Stromal cell of bone marrow (primary cell): ENCODE measurements at regions not wholly inside any gene's neighbourhood (a gene's known extent, or its start where the extent isn't known, plus 50 kb on each side); places are given as distances from the start of the nearest gene placed in this dataset.
A peak's percentile ranks its signal among the peaks of the same experiment; 100 is the strongest.
"Not testable (repeated sequence)": the region's sequence is repeated elsewhere in the genome, so short reads cannot be mapped to it uniquely, and the experiment has no call there.

Source experiments
- DNase-seq: peaks from one replicate; pipeline ENCODE4 v3.0.0-alpha.2; 2012; ENCODE audit warnings: low read depth

DNA sequence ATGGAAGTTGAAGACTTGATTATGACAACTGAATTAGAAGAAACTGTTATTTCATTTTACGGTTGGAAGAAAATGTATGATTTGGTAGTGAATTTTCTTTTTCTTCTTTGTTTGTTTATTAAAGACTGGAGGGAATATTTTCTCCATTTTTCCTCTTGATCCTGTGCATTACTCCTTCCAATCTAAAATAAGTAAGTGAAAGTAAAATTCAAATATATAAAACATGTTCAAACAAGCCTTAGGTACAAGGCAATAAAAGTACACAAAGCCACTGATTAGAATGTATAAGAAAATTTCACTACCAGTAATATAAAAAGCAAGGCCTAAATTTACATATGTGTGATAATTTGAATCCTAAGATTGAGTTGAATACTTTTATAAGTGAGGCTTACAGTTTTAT lies 181.2 kb upstream of the MME start:
- no peak for DNase-seq

DNA sequence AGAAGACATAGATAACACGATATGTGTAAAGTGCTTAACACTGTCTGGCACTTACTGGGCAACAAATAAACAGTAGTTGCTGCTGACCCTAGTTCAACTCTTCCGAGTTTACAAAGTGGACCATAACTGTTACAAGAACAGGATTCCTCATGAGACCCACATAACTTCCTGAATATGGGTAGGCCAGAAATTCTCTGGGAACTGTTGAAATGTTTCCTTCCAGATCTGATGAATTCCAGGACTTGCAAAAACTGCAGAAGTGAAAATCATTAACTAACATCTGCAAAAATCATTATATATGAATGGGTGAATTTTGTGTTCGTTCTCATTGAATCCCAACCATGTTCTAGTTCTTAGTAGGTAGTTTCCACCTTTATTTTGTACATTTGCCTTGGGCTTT lies 181.7 kb upstream of the MME start:
- DNase-seq: no peak

DNA sequence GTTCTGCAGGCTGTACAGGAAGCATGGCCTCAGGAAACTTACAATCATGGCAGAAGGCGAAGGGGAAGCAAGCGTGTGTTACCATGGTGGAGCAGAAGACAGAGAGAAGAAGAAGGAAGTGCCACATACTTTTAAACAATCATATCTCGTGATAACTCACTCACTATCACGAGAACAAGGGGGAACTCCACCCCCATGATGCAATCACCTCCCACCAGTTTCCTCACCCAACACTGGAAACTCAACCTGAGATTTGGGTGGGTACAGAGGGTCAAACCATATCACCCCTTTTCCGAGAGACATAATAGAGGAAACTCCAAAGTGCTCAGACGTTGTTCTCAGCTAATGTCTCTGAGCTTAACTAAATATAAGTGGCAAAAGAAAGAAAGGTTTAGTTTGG lies 186.3 kb upstream of the MME start:
- DNase-seq: no peak

DNA sequence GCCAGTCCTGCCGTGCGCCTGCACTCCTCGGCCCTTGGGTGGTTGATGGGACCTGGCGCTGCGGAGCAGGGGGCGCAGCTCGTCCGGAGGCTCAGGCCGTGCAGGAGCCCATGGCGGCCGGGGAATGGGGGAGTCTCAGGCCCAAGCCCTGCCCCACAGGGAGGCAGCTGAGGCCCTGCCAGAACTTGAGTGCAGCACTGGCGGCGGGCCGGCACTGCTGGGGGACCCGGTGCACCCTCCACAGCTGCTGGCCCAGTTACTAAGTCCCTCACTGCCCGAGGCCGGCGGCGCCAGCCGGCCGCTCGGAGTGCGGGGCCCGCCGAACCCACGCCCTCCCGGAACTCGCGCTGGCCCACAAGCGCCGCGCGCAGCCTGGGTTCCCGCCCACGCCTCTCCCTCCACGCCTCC lies 190.9 kb upstream of the MME start:
- no peak for DNase-seq

DNA sequence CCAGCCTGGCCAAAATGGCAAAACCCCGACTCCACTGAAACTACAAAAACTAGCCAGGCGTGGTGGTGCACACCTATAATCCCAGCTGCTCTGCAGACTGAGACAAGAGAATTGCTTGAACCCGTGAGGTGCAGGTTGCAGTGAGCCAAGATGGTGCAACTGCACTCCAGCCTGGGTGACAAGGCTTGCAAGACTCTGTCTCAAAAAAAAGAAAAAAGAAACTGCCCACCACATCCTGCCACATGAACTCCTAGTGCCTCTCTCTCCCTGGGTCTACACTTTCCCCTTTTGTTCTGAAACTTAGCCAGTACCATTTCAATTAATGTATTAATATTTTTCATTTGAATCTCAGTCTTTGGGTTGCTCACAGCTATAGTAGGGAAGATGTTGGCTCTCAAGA lies 192.2 kb upstream of the MME start:
- no peak for DNase-seq

DNA sequence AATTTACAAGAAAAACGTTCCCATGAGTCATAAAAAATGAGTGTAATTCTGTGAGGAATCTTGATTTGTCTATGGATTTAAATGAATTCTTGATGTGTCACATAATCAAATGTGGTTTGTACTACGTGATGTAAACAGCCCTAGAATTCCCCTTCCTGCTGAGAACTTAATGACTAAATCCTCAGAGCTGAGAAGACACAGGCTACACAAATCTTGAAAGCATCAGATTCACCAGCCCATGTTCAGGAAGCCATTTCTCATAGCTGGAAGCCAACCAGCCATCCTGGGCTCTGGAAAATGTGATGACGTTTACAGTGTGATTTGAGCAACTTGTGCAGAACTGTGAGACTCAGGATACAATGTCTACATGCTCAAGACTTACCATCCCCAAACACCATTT lies 193.7 kb upstream of the MME start:
- DNase-seq: peak; percentile 99

DNA sequence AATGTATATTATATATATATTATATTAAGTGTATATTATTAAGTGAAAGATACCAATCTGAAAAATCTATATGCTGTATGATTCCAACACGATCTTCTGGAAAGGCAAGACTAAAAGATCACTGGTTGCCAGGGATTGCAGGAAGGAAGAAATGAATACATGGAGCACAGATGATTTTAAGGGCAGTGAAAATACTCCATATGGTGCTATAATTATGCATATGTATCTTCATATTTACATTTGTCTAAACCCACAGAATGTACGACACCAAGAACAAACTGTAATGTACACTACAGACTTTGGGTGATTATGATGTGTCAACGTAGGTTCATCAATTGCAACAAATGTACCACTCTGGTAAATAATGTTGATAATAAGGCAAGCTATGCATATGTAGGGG lies 194.7 kb upstream of the MME start:
- DNase-seq: no peak

DNA sequence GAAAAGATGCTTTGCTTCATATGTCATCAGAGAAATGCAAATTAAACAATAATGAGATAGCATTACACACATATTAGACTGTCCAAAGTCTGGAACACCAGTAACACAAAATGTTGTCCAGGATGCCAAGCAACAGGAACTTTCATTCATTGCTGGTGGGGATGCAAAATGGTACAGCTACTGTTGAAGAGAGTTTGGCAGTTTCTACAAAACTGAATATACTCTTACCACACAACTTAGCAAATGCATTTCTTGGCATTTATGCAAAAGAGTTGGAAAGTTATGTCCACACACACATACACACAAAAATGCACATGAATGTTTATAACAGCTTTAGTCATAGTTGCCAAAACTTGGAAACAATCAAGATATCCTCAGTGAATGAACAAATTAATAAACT lies 195.2 kb upstream of the MME start:
- DNase-seq: no peak

DNA sequence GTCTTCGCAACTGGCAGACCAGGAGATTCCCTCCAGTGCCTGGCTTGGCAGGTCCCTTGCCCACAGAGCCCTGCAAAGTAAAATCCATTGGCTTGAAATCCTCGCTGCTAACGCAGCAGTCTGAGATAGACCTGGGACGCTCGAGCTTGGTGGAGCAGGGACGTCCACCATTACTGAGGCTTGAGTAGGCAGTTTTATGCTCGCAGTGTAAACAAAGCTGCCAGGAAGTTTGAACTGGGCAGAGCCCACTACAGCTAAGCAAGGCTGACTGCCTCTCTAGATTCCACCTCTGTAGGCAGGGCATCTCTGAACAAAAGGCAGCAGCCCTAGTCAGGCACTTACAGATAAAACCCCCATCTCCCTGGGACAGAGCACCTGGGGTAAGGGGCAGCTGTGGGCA lies 205.0 kb upstream of the MME start:
- no peak for DNase-seq

DNA sequence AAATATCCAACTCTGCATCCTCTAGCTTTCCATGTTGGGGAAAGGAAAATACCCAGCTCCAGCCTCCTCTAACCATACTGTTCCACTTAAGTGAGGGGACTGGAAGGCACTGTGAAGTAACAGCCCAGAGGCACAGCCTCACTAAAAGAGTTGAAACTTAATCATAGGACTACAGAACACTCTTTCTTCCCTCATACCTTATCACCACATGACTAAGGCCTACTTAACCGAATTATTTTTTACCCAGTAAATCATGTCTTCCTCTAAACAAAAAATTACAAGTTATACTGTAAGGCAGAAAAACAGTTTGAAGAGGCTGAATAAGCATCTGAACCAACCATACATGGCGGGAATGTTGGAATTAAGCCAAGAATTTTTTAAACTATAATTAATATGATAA lies 207.4 kb upstream of the MME start:
- DNase-seq: no peak

DNA sequence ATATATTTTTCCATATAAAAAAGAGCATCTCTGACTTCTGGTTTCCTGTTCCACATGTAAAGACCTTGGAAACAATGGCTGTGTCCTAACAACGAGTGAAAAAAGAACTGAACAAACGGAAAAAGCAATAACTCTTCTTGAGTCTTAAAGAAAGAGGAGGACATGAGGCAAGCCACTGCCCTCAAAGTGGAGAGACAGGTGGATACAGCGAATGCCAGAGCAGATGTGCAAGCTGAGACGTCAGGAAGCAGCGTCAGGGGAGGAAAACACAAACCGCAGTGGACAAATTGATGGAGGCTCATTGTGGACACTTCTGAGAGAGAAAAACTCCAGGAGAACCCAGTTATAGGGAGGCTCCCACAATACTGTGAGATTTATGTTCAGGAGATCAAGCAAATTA lies 208.0 kb upstream of the MME start:
- no peak for DNase-seq

DNA sequence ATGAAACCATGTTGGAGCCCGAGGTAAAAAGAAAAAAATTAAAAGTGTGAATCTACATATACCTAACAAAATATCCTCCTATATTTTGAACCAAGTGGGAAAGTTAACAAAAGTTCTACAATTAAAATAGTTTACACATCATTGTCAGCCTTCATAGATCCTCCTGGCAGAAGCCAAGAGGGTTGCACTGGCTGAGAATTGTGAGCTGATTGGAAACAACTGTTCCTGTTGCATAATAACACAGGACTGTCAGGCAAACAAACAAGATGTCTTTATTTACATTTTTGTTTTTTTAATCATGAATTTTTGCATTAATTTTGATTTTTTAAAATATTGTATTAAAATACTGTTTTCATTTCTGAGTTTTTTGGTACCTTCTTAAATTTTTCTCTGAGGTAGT lies 215.2 kb upstream of the MME start:
- DNase-seq: no peak

DNA sequence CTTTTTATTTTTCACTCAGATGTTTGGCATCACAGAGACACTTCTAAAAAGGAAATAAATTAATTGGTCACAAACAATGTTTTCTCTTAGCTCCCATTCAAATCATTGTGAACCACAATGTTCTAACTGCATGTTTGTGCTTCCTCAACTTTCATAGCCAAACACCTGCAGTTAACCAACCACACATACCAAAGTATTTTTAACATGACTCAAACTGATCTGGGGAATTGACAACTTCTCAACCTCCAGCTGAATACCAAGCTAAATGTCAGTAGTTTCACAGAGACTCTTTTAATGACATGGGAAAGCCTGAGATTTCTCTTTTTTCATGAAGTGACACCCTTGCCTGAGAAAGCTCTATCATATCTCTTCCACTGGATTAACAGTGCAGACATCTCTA lies 217.9 kb upstream of the MME start:
- no peak for DNase-seq

DNA sequence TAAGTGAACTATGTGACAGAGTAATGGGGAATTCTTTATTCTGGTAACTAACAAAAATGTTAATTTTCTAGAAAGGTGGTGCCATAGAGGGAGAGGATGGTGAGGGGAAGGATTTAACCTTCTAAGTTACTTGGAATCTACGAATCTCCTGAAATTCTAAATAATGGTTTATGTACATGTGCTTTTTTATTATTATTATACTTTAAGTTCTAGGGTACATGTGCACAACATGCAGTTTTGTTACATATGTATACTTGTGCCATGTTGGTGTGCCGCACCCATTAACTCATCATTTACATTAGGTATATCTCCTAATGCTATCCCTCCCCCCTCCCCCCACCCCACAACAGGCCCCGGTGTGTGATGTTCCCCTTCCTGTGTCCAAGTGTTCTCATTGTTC lies 227.1 kb upstream of the MME start:
- not testable (repeated sequence) for DNase-seq

DNA sequence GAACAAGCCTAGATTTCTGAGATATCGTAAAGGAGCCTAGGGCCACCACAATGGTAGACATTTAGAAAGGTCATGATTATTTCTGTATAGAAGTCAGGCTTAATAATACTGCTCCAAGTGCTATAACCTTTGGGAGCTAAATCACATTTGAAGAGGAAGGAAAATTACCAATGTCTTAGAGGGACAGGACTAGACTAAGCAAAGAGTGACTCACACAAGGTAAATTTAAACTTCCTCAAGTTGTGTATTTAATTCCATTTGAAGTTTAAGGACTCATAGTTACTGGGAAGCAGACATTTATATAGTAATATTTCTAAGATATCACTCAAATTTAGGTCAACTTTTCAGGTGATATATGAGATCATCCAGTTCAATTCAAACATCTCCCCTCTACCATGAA lies 227.6 kb upstream of the MME start:
- DNase-seq: no peak

DNA sequence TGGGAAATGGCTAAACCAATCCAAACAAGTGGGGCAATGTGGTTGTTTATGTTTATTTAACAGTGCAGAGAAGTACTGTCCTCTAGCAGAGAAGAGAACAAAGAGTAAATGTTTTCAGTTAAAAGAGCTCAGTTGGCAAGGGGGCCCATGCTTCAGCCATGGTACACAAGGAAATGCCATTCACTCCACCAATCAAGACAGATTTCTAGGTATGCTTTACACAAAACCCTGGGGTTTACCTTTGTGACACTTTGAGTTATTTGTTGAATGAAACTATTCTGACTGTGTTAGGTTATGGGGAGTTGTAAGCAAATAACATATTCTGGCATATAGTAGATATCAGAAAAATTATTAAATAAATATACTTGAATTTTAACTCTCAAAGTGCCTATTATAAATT lies 228.5 kb upstream of the MME start:
- no peak for DNase-seq

DNA sequence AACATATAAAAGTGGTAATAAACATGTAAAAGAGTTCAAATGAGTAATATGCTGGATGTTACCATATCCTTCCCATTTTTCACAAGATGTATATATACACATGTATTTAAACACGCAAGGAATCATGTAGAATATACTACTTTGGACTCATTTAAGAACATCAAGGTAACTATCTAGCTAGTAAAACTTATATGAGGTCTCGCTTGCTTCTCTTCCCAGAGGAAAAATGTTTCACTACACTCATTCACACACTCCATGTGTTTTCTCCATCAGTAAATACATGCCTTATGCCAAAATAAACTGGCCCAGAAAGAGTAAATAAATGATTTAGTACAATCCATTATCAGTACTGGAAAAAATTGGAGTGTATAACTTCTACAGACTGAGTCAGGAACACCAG lies 229.2 kb upstream of the MME start:
- no peak for DNase-seq

DNA sequence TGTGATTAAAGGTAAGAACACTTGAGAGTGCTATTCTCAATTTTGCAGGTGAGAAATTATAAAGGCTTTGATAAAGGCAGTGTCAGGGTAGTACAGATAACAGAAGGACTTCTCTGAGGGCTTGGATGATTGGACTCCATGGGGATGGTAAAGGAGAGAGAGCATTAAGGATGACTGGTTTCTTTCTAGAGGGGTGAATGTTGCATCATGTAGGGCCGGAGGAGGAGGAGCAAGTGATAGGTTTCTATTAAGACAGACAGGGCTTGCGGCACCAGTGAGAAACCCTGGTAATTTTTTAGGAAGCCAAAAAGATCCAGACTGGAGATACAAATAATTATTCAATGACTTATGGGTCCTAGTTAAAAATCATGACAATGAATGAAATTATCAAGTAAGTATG lies 230.7 kb upstream of the MME start:
- DNase-seq: no peak

DNA sequence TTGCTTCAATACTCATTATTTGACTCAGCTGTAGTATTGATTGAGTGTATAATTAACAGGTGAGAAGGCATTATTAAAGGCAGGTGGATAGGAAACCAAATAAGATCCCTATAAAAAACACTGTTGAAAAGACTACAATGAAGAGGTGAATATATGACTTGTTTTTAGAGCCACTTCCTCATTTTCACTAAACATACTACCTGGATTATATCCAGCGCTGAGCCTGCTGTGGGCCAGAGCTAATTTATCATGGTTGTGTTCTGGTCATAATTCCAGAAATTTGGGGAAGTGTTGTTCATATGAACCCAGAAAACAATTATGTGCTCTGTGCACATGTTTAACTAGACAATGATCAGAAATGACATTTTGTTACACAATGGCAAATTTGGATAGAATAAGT lies 235.3 kb upstream of the MME start:
- DNase-seq: no peak

DNA sequence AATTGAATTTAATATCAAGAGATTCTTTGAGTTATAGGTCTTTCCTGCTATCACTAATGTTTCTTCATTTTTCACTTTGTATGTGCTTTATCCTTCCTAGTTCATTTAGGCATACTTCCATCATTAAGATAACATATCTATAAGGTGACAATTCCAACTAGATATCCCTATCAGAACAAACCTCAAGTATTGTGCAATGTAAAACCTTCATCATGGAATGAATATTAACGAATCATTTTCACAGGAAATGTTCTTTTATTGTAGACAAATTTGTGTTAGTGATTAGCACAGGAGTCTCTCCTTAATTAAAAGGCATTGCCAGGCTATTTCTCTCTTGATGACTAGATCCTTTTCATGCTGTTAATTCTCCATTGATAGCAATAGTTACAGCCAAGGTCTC lies 236.5 kb upstream of the MME start:
- DNase-seq: no peak

DNA sequence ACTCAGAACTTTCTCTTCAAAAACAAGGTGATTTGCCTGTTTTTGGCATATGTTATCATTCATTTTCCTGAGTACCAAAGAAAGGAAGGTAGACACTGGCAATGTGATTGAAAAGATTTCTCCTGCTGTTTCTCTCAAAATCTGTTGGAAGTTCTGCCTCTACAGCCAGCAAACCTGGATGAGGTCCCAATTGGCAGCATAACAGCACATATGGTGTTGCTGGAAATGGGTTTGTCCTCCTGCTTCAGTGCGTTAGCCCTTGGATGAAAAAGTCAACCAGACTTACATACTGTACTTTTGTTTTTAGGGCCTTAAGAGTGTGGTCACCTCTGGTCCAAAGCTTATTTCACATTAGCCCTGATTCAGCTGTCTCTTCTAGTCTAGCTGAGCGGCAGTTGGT lies 237.6 kb upstream of the MME start:
- DNase-seq: no peak

DNA sequence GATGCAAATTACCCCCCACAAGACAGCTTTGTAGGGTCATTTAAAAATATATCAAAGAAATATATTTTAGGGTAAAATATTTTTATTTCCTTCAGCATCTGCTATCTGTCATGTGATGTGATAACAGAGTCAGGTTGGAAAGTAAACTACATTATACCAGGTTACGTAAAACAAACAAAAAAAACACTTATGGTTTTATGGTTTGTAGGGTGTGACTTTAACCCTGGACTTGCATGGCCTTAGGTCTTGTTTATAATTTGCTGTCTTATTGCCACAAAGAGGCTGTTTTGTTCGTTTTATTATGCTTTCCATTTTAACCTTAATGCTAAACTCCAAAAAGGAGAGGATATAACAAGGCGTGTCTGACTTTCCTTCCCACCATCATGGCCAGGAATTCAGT lies 244.5 kb upstream of the MME start:
- DNase-seq: no peak

DNA sequence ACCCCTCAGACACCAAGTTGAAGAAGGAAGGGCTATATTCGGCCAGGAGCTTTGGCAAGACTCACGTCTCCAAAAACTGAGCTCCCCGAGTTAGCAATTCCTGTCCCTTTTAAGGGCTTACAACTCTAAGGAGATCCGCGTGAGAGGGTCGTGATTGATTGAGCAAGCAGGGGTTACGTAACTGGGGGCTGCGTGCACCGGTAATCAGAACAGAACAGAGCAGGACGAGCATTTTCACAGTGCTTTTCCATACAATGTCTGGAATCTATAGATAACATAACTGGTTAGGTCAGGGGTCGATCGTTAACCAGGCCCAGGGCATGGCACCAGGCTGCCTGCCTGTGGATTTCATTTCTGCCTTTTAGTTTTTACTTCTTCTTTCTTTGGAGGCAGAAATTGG lies 245.3 kb upstream of the MME start:
- DNase-seq: not testable (repeated sequence)

DNA sequence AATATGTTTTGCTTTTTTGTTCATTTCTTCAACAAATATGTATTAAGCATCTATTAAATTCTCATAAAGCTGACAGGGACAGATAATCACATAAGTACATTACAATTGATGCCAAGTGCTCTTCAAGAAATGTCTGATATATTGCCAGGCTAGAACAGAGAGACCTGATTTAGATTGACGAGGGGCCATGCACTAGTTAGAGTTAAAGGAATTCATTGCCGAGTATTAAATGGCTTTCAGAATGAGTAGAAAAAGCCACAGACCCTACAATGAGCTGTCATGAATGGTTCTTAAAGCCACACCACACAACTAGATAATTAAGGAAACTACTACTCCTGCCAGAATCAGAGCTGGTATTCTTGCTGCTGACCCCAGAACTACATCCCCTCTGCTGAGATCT lies 250.2 kb upstream of the MME start:
- DNase-seq: no peak

DNA sequence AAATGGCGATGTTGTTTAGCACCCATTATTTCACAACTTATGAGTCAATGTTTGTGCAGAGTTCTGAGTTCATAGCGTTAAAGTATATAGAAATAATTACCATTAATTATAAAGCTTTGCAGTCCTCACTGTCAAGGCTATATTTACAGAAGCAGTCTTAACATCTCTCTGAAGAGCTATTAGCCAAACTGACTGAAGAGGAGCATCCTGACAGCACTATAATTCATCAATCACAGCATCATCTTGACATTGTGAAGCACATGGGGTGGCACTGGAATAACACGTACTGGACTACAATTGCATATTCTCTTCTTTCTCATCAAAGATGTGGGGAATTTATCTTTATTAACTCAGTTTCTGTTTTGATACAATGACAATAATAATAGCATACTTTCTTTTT lies 260.6 kb upstream of the MME start:
- no peak for DNase-seq
